GM19193 (cell line): ENCODE measurements at regions not wholly inside any gene's neighbourhood (a gene's known extent, or its start where the extent isn't known, plus 50 kb on each side); places are given as distances from the start of the nearest gene placed in this dataset.

ENCODE experiments used
- POLR2A ChIP-seq: IDR thresholded peaks from 4 replicates; pipeline ENCODE4 v1.6.1; 2011; ENCODE audit not compliant: insufficient read depth, insufficient read length; ENCODE audit errors: extremely low read depth

DNA sequence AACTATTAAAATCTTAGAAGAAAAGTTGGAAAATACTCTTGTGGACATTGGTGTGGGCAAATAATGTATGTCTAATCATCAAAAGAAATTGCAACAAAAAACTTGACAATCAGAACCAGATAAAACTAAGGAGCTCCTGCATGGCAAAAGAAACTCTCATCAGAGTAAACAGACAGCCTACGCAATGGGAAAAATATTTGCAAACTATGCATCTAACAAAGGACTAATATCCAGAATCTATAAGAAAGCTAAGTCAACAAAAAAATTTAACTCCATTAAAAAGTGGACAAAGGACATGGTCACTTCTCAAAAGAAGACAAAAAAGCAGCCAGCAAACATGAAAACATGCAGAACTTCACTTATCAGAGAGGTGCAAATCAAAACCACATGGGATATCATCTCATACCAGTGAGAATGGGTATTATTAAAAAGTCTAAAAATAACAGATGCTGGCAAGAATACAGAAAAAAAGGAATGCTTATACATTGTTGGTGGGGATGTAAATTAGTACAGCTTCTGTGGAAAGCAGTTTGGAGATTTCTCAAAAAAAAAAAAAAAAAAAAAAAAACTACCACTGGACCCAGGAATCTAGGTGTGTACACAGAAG, 99.7 kb upstream of the TOP3B start:
- TF ChIP-seq POLR2A = no peak

- TF ChIP-seq POLR2A = no peak
These were observed 97.7 kb upstream of the TOP3B start for GRCh38 chr22:22080270-22080669.

DNA sequence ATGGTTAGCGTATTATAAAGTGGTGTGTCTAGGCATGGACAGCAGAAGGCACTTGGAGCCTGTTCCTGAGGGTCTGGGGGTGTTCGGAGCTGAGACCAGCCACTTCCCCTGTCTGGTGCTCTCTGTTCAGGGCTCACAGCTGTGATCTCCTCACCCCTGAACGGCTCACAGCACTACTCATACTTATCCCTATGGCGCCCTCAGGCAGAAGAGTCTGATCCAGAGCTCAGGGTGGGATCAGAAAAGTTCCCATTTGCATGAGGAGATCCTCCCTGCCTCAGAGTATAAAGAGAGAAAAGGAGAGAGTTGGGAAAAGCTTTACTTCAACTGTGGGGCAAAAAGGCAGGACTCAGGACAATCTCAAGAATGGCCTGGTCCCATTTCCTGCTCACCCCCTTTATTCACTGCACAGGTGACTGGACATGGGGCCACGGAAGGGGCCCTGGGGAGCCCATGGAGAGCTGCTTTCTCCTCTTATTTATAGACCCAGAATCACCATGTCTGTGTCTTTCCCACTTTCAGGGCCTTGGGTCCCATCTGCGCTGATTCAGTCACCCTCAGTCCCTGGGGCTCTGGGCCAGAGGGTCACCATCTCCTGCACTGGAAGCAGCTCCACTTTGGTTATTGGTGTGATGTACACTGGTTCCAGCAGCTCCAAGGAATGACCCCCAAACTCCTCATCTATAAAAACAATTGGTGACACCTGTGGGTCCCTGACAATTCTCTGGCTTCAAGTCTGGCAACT, 97.0 kb upstream of the TOP3B start:
- no peak for TF ChIP-seq POLR2A

DNA sequence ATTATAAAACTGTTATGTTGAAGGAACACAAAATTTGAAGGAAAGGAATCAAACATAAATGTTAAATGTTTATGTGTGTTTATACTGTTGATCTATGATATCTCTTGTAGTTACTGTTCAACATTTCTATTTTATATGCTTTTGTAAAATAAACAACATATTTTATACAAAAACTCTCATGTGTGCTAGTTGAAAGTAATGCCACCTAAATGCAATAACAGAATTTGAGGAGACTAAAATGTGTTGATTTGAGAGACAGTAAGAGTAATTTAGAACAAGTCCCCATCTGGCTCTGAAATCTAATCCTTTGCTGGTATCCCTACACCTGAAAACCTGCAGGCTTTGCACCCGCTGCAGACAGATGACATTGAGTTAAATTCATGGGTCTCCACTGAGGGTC, 95.7 kb upstream of the TOP3B start:
- TF ChIP-seq POLR2A = no peak

- no peak for TF ChIP-seq POLR2A
These were observed 94.5 kb upstream of the TOP3B start for GRCh38 chr22:22076932-22077703.

DNA sequence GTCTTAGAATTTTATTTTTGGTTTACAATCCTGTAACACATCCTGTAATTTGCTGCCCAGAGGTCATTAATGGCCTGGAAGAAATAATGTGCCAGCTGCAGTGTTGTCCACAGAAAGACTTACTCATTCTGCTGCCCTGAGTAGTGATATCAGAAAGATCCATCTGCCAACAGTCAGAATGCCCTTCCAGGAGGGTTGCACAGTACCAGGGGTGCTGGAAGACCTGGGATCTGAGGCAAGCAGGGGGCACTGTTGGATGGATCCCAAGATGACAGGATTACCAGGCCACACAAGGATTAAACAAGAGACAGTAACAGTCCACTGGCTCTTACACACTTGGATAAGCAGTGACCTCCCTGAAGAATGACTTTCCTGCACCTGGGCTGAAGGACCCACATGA, 93.8 kb upstream of the TOP3B start:
- no peak for TF ChIP-seq POLR2A

- TF ChIP-seq POLR2A = no peak
These were observed 93.0 kb upstream of the TOP3B start for GRCh38 chr22:22075382-22076163.

DNA sequence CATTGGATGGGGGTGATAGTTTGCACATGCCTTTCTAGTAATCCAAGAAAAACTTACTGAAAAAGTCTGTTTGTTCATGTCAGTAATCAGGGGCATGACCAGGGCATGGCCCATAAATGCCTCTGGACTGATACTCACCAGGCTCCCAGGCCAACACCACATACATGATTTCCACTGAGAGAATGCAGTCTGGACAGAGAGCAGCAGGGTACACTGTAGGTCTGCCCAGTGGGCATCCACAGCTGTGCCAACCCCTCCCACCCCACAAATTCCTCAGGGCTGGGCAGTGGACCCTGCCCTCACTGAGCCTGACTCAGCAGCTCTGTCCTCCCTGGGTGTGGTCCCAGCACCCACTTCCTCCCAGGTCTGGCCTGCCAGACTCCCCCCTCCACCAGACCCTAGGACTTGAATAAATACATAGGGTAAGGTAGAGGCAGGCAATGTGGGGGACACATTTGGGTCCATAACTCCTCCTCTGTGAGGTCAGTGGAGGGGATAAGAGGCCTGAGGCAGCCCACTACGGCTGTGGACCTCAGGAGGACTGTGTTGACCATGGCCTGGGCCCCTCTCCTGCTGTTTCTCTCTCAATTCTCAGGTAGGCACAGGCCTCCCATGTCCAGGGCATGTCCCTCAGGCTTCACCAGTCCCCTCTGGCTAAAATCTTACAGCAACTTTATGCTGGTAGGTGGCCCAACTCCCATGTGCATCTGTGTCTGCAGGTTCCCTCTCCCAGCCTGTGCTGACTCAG, 92.2 kb upstream of the TOP3B start:
- TF ChIP-seq POLR2A = no peak

DNA sequence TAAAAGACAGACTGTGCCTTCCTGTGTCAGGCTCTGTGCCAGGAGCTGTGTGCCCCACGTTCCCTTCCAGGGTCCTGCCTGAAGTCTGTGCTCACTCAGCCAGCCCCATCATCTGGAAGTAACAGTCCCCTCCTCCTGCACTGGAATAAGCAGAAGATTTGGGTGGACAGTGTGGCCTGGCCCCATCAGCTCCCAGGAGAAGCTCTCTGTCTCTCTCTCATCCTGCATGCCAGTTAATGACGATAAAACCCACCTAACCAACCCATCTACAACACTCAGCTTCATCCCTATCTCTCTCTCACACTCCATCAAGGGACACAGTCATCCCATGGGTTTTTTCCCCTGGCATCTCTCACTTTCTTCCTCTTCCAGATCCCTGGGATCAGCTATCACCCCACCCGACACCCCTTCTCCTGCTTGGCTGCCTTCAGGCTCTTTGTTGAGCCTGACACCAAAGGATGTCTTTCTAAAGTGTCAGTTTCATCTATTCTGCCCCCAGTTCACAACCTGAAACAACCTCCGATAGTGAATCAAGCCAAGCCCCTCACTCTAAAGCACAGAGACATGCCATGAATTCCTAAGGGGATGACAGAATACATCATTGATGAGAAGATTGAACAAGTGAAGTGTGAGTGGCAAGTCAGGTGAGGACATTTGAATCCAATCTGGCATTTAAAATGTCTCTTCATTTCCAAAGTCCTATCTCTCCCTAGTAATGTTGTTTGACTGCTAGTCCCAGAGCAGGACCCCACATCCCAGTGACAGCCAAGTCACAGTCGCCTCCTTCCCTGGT, 91.4 kb upstream of the TOP3B start:
- TF ChIP-seq POLR2A = no peak

GRCh38 chr22:22072169-22072836, 89.7 kb upstream of the TOP3B start:
- no peak for TF ChIP-seq POLR2A

DNA sequence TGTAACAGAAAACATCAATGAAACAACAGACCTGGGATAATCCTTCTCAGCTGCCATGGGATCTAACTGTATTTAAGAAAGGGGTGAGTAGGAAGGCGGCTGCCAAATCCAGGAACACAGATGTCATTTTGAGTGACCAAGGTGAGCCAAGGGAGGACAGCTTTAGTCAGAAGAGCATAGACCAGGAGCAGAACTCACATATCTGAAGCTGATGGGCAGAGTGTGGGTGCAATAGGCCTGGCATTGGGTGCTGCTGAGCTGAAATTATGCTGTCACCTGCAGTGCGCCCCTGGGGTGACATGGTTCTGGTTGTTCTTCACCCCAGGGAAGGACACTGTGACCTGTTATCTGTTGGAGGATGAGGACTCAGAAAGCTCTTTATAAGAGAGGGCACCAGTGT, 88.9 kb upstream of the TOP3B start:
- no peak for TF ChIP-seq POLR2A

- no peak for TF ChIP-seq POLR2A
These were observed 87.8 kb upstream of the TOP3B start for GRCh38 chr22:22070371-22070824.
